ENCODE measurements at regions not wholly inside any gene's neighbourhood (a gene's known extent, or its start where the extent isn't known, plus 50 kb on each side); places are given as distances from the start of the nearest gene placed in this dataset.
A peak's percentile ranks its signal among the peaks of the same experiment; 100 is the strongest.

GRCh38 chr5:111676926-111677415 is 80.0 kb downstream of the NREP start:
- DNase-seq (no peak), ATAC-seq (ENCODE audit: insufficient read depth, low FRiP score) (no peak)
- H3K4me1 ChIP-seq (ENCODE audit: control insufficient read depth in 5 of 5, insufficient read depth in 5 of 5, low read length in 5 of 5) = peaks cover 3 to 31% (median 11%) of the 10 kb centered on the region in 5 donors
- no peaks in the 10 kb centered on the region for H3K27me3 ChIP-seq (ENCODE audit: control insufficient read depth in 3 of 3, insufficient read depth in 3 of 3, low read length in 2 of 3)
- H3K9ac ChIP-seq (ENCODE audit: insufficient read depth in 1 of 2, low read length in 2 of 2) = no peak overlapping the region
- no peak overlapping the region for H3K4me3 ChIP-seq
- no peak for TF ChIP-seq CTCF (IDR thresholded peaks at IDR 0.05; ENCODE audit: control extremely low read depth, extremely low read depth)
- no peaks in the 10 kb centered on the region for H3K36me3 ChIP-seq (ENCODE audit: control insufficient read depth in 4 of 4, insufficient read depth in 4 of 4, low read length in 4 of 4)
- 79 to 87% methylated on average over 3 of the region's 3 CpGs for WGBS, 2 donors
- no peak overlapping the region for H3K27ac ChIP-seq (ENCODE audit: low read depth in 1 of 2, low read length in 1 of 2)
- H3K9me3 ChIP-seq (ENCODE audit: control insufficient read depth in 4 of 4, insufficient read depth in 3 of 4, low read length in 3 of 4) = peaks cover 0 to 2% (median 0%) of the 10 kb centered on the region in 4 donors

- no peak for TF ChIP-seq CTCF (IDR thresholded peaks at IDR 0.05; ENCODE audit: control extremely low read depth, extremely low read depth)
- Histone ChIP-seq H3K4me3 (no peak overlapping the region), H3K9me3 (ENCODE audit: control insufficient read depth in 4 of 4, insufficient read depth in 3 of 4, low read length in 3 of 4) (peaks cover 0 to 2% (median 0%) of the 10 kb centered on the region in 4 donors), H3K36me3 (ENCODE audit: control insufficient read depth in 4 of 4, insufficient read depth in 4 of 4, low read length in 4 of 4) (no peaks in the 10 kb centered on the region), H3K9ac (ENCODE audit: insufficient read depth in 1 of 2, low read length in 2 of 2) (no peak overlapping the region), H3K4me1 (ENCODE audit: control insufficient read depth in 5 of 5, insufficient read depth in 5 of 5, low read length in 5 of 5) (peaks cover 3 to 26% (median 6%) of the 10 kb centered on the region in 5 donors), H3K27ac (ENCODE audit: low read depth in 1 of 2, low read length in 1 of 2) (no peak overlapping the region), H3K27me3 (ENCODE audit: control insufficient read depth in 3 of 3, insufficient read depth in 3 of 3, low read length in 2 of 3) (no peaks in the 10 kb centered on the region)
- WGBS, 2 donors = 61 to 79% methylated on average over 1 of the region's 1 CpG
- DNase-seq = peak in 1 of 3 donors; percentile 34
- ATAC-seq (ENCODE audit: insufficient read depth, low FRiP score) = no peak
Observed at GRCh38 chr5:111676466-111676865, 80.5 kb downstream of the NREP start.

DNA sequence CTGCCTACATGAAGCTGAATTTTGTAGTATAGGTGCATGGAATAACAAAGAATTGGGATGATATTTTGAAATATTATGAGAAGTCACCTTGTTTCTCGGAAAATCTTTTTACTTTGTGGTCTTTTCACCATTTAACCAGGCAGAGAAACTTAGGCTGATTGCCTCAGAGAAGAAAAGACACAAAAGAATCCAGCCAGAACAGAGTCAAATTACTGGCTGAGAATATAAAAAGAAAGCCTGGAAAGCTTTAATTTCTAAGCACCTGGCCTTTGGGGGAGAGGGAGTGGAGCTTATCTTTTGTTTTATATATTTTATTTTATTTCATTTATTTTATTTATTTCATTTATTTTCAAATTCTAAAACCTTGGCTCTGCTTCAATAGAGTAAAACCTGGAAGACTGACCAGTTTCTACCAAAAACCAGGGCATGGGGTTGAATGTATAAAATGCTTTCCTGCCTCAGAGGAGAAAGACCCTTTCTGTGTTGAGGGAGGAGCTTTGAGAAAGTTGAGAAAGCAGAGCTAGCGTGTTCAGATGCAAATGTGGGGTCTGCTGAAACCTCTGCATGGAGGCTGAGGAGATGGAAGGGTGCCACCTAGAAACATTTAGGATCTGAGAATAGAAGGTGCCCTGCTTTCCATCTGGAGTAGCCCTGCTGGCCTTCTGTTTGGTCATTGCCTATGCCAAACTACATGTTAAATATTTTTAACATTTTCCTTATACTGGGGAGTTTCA is 81.6 kb downstream of the NREP start:
- Histone ChIP-seq H3K27me3 (ENCODE audit: control insufficient read depth in 3 of 3, insufficient read depth in 3 of 3, low read length in 2 of 3) (no peaks in the 10 kb centered on the region), H3K27ac (ENCODE audit: low read depth in 1 of 2, low read length in 1 of 2) (no peak overlapping the region), H3K4me3 (no peak overlapping the region), H3K36me3 (ENCODE audit: control insufficient read depth in 4 of 4, insufficient read depth in 4 of 4, low read length in 4 of 4) (no peaks in the 10 kb centered on the region), H3K9me3 (ENCODE audit: control insufficient read depth in 4 of 4, insufficient read depth in 3 of 4, low read length in 3 of 4) (peaks cover 0 to 2% (median 0%) of the 10 kb centered on the region in 4 donors), H3K9ac (ENCODE audit: insufficient read depth in 1 of 2, low read length in 2 of 2) (no peak overlapping the region), H3K4me1 (ENCODE audit: control insufficient read depth in 5 of 5, insufficient read depth in 5 of 5, low read length in 5 of 5) (peaks cover 0 to 15% (median 1%) of the 10 kb centered on the region in 5 donors)
- ATAC-seq (ENCODE audit: insufficient read depth, low FRiP score) (no peak), DNase-seq (no peak)
- WGBS, 2 donors = 90 to 95% methylated on average over 2 of the region's 2 CpGs
- no peak for TF ChIP-seq CTCF (IDR thresholded peaks at IDR 0.05; ENCODE audit: control extremely low read depth, extremely low read depth)

Data from lung (tissue), 11 donors.